ENCODE measurements at regions not wholly inside any gene's neighbourhood (a gene's known extent, or its start where the extent isn't known, plus 50 kb on each side); places are given as distances from the start of the nearest gene placed in this dataset.

- H3K9me3 ChIP-seq (ENCODE audit: control insufficient read depth, low read length) = no peaks in the 10 kb centered on the region
- H3K4me1 ChIP-seq = no peaks in the 10 kb centered on the region
- no peaks in the 10 kb centered on the region for H3K36me3 ChIP-seq (ENCODE audit: control insufficient read depth, insufficient read depth, low read length)
- no peak overlapping the region for H2AFZ ChIP-seq
- H3K4me3 ChIP-seq (ENCODE audit: low read depth, low read length) = no peak overlapping the region
- TF ChIP-seq CTCF (IDR thresholded peaks at IDR 0.05) = no peak
- H3K4me2 ChIP-seq (ENCODE audit: low read length) = no peak overlapping the region
- H3K79me2 ChIP-seq = no peaks in the 10 kb centered on the region
- no peak overlapping the region for H3K9ac ChIP-seq
- H3K27ac ChIP-seq = no peak overlapping the region
- H3K27me3 ChIP-seq (ENCODE audit: control insufficient read depth, insufficient read depth, low read length) = no peaks in the 10 kb centered on the region
Observed at GRCh38 chr2:144989579-144990270, 469.8 kb upstream of the ZEB2 start.

GRCh38 chr2:144988591-144988990, 468.7 kb upstream of the ZEB2 start:
- no peak overlapping the region for H3K9ac ChIP-seq
- no peaks in the 10 kb centered on the region for H3K79me2 ChIP-seq
- no peaks in the 10 kb centered on the region for H3K36me3 ChIP-seq (ENCODE audit: control insufficient read depth, insufficient read depth, low read length)
- no peak overlapping the region for H2AFZ ChIP-seq
- H3K4me3 ChIP-seq (ENCODE audit: low read depth, low read length) = no peak overlapping the region
- H3K9me3 ChIP-seq (ENCODE audit: control insufficient read depth, low read length) = no peaks in the 10 kb centered on the region
- H3K4me1 ChIP-seq = no peaks in the 10 kb centered on the region
- no peaks in the 10 kb centered on the region for H3K27me3 ChIP-seq (ENCODE audit: control insufficient read depth, insufficient read depth, low read length)
- no peak overlapping the region for H3K27ac ChIP-seq
- H3K4me2 ChIP-seq (ENCODE audit: low read length) = no peak overlapping the region
- TF ChIP-seq CTCF (IDR thresholded peaks at IDR 0.05) = no peak

GRCh38 chr2:144986691-144987090, 466.8 kb upstream of the ZEB2 start:
- H2AFZ ChIP-seq = no peak overlapping the region
- no peak for TF ChIP-seq CTCF (IDR thresholded peaks at IDR 0.05)

GRCh38 chr2:144984038-144984437, 464.1 kb upstream of the ZEB2 start:
- no peak overlapping the region for H2AFZ ChIP-seq
- H3K4me1 ChIP-seq = no peaks in the 10 kb centered on the region
- no peak for TF ChIP-seq CTCF (IDR thresholded peaks at IDR 0.05)
- no peaks in the 10 kb centered on the region for H3K79me2 ChIP-seq
- H3K9me3 ChIP-seq (ENCODE audit: control insufficient read depth, low read length) = no peaks in the 10 kb centered on the region
- H3K9ac ChIP-seq = no peak overlapping the region
- no peaks in the 10 kb centered on the region for H3K27me3 ChIP-seq (ENCODE audit: control insufficient read depth, insufficient read depth, low read length)
- H3K4me3 ChIP-seq (ENCODE audit: low read depth, low read length) = no peak overlapping the region
- no peak overlapping the region for H3K27ac ChIP-seq
- H3K36me3 ChIP-seq (ENCODE audit: control insufficient read depth, insufficient read depth, low read length) = no peaks in the 10 kb centered on the region
- H3K4me2 ChIP-seq (ENCODE audit: low read length) = no peak overlapping the region

More at GRCh38 chr2:144986691-144987090, 466.8 kb upstream of the ZEB2 start:
- Histone ChIP-seq H3K27me3 (ENCODE audit: control insufficient read depth, insufficient read depth, low read length) (no peaks in the 10 kb centered on the region), H3K4me3 (ENCODE audit: low read depth, low read length) (no peak overlapping the region), H3K9me3 (ENCODE audit: control insufficient read depth, low read length) (no peaks in the 10 kb centered on the region), H3K4me2 (ENCODE audit: low read length) (no peak overlapping the region), H3K79me2 (no peaks in the 10 kb centered on the region), H3K36me3 (ENCODE audit: control insufficient read depth, insufficient read depth, low read length) (no peaks in the 10 kb centered on the region), H3K27ac (no peak overlapping the region), H3K4me1 (no peaks in the 10 kb centered on the region), H3K9ac (no peak overlapping the region)

- Histone ChIP-seq H3K79me2 (no peaks in the 10 kb centered on the region), H3K9me3 (ENCODE audit: control insufficient read depth, low read length) (no peaks in the 10 kb centered on the region), H3K27me3 (ENCODE audit: control insufficient read depth, insufficient read depth, low read length) (no peaks in the 10 kb centered on the region), H3K9ac (no peak overlapping the region), H3K4me3 (ENCODE audit: low read depth, low read length) (no peak overlapping the region), H2AFZ (no peak overlapping the region), H3K4me2 (ENCODE audit: low read length) (no peak overlapping the region), H3K27ac (no peak overlapping the region), H3K4me1 (no peaks in the 10 kb centered on the region), H3K36me3 (ENCODE audit: control insufficient read depth, insufficient read depth, low read length) (no peaks in the 10 kb centered on the region)
- no peak for TF ChIP-seq CTCF (IDR thresholded peaks at IDR 0.05)
Observed at GRCh38 chr2:144983107-144983506, 463.2 kb upstream of the ZEB2 start.

Data from parathyroid adenoma (tissue), 2 donors.